ENCODE measurements at regions not wholly inside any gene's neighbourhood (a gene's known extent, or its start where the extent isn't known, plus 50 kb on each side); places are given as distances from the start of the nearest gene placed in this dataset.

- no peaks in the 10 kb centered on the region for H3K36me3 Mint-ChIP-seq (ENCODE audit: low read depth)
- no peak overlapping the region for H3K27ac Mint-ChIP-seq
- Histone ChIP-seq H3K27ac (ENCODE audit: low read depth in 1 of 2, low read length in 2 of 2) (no peak overlapping the region), H3K27me3 (ENCODE audit: control insufficient read depth in 1 of 2, insufficient read depth in 2 of 2, low read length in 2 of 2) (no peaks in the 10 kb centered on the region), H3K4me3 (ENCODE audit: low read length) (no peak overlapping the region), H3K4me1 (ENCODE audit: insufficient read depth, low read length) (no peaks in the 10 kb centered on the region), H3K9me3 (ENCODE audit: control insufficient read depth in 1 of 2, insufficient read depth in 1 of 2, low read length in 2 of 2) (peaks cover 0 to 3% of the 10 kb centered on the region in 2 experiments), H3K36me3 (ENCODE audit: insufficient read depth, low read length) (no peaks in the 10 kb centered on the region)
- no peak for ATAC-seq (ENCODE audit: poor library complexity)
- no peaks in the 10 kb centered on the region for H3K4me1 Mint-ChIP-seq (ENCODE audit: low read depth)
- H3K27me3 Mint-ChIP-seq: no peaks in the 10 kb centered on the region
- ChIA-PET CTCF (no interaction called here), POLR2A (no interaction called here)
- no peak for TF ChIP-seq CTCF (IDR thresholded peaks at IDR 0.05)
- no peak overlapping the region for H3K4me3 Mint-ChIP-seq
- intact Hi-C loops (cut with DNase I, micrococcal nuclease): no loop called here
- no peaks in the 10 kb centered on the region for H3K9me3 Mint-ChIP-seq
- no peak for DNase-seq
These were observed 107.8 kb upstream of the MTNR1B start for GRCh38 chr11:92861634-92862033.

- H3K36me3 Mint-ChIP-seq (ENCODE audit: low read depth): no peaks in the 10 kb centered on the region
- no peak overlapping the region for H3K27ac ChIP-seq (ENCODE audit: low read depth in 1 of 2, low read length in 2 of 2)
- no peaks in the 10 kb centered on the region for H3K4me1 Mint-ChIP-seq (ENCODE audit: low read depth)
- ATAC-seq (ENCODE audit: poor library complexity): no peak
- no peaks in the 10 kb centered on the region for H3K4me1 ChIP-seq (ENCODE audit: insufficient read depth, low read length)
- H3K9me3 ChIP-seq (ENCODE audit: control insufficient read depth in 1 of 2, insufficient read depth in 1 of 2, low read length in 2 of 2): peaks cover 0 to 11% of the 10 kb centered on the region in 2 experiments
- no peak for TF ChIP-seq CTCF (IDR thresholded peaks at IDR 0.05)
- no peak overlapping the region for H3K27ac Mint-ChIP-seq
- DNase-seq: no peak
- intact Hi-C loops (cut with DNase I, micrococcal nuclease): no loop called here
- CTCF ChIA-PET: no interaction called here
- POLR2A ChIA-PET: no interaction called here
- no peak overlapping the region for H3K4me3 Mint-ChIP-seq
- no peaks in the 10 kb centered on the region for H3K9me3 Mint-ChIP-seq
- H3K27me3 Mint-ChIP-seq: no peaks in the 10 kb centered on the region
- no peaks in the 10 kb centered on the region for H3K27me3 ChIP-seq (ENCODE audit: control insufficient read depth in 1 of 2, insufficient read depth in 2 of 2, low read length in 2 of 2)
- no peaks in the 10 kb centered on the region for H3K36me3 ChIP-seq (ENCODE audit: insufficient read depth, low read length)
- no peak overlapping the region for H3K4me3 ChIP-seq (ENCODE audit: low read length)
These were observed 104.1 kb upstream of the MTNR1B start for GRCh38 chr11:92865352-92865751.

GRCh38 chr11:92866679-92867282, 102.7 kb upstream of the MTNR1B start:
- intact Hi-C loops (cut with DNase I, micrococcal nuclease): no loop called here
- Mint-ChIP-seq H3K27me3 (no peaks in the 10 kb centered on the region), H3K27ac (no peak overlapping the region), H3K4me1 (ENCODE audit: low read depth) (no peaks in the 10 kb centered on the region), H3K9me3 (no peaks in the 10 kb centered on the region), H3K4me3 (no peak overlapping the region), H3K36me3 (ENCODE audit: low read depth) (no peaks in the 10 kb centered on the region)
- ChIA-PET CTCF (no interaction called here), POLR2A (no interaction called here)
- no peak for DNase-seq
- H3K27ac ChIP-seq (ENCODE audit: low read depth in 1 of 2, low read length in 2 of 2): no peak overlapping the region
- no peaks in the 10 kb centered on the region for H3K36me3 ChIP-seq (ENCODE audit: insufficient read depth, low read length)
- ATAC-seq (ENCODE audit: poor library complexity): no peak
- H3K4me3 ChIP-seq (ENCODE audit: low read length): no peak overlapping the region
- no peaks in the 10 kb centered on the region for H3K4me1 ChIP-seq (ENCODE audit: insufficient read depth, low read length)
- H3K9me3 ChIP-seq (ENCODE audit: control insufficient read depth in 1 of 2, insufficient read depth in 1 of 2, low read length in 2 of 2): peaks cover 0 to 11% of the 10 kb centered on the region in 2 experiments
- H3K27me3 ChIP-seq (ENCODE audit: control insufficient read depth in 1 of 2, insufficient read depth in 2 of 2, low read length in 2 of 2): no peaks in the 10 kb centered on the region
- no peak for TF ChIP-seq CTCF (IDR thresholded peaks at IDR 0.05)
